ENCODE measurements at regions not wholly inside any gene's neighbourhood (a gene's known extent, or its start where the extent isn't known, plus 50 kb on each side); places are given as distances from the start of the nearest gene placed in this dataset.

DNA sequence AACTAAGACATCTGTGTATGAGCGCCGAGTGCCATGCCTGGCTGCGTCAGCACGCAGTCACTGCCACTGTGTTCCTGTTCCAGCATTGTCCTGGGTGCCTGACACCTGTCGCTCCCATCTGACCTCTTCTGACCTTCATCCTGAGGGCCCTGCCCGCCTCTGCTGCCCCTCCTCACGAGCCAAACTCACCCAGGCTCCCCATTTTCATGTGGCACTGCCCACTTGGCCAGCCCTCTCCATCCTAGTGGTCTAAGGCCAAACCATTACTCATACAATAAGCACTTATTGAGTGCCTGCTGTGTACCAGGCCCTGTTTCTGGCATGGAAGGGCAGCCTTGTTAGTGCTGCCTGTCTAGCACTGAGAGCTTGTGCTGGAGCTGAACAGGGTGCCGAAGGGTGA lies 77.2 kb upstream of the PCBD1 start:
- TF ChIP-seq, protein P1, sequence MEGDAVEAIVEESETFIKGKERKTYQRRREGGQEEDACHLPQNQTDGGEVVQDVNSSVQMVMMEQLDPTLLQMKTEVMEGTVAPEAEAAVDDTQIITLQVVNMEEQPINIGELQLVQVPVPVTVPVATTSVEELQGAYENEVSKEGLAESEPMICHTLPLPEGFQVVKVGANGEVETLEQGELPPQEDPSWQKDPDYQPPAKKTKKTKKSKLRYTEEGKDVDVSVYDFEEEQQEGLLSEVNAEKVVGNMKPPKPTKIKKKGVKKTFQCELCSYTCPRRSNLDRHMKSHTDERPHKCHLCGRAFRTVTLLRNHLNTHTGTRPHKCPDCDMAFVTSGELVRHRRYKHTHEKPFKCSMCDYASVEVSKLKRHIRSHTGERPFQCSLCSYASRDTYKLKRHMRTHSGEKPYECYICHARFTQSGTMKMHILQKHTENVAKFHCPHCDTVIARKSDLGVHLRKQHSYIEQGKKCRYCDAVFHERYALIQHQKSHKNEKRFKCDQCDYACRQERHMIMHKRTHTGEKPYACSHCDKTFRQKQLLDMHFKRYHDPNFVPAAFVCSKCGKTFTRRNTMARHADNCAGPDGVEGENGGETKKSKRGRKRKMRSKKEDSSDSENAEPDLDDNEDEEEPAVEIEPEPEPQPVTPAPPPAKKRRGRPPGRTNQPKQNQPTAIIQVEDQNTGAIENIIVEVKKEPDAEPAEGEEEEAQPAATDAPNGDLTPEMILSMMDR (IDR thresholded peaks at IDR 0.05): no peak
- no peak for TF ChIP-seq EZH2 (IDR thresholded peaks at IDR 0.05)

Measured in neural progenitor cell (in vitro differentiated cells).